ENCODE measurements at regions not wholly inside any gene's neighbourhood (a gene's known extent, or its start where the extent isn't known, plus 50 kb on each side); places are given as distances from the start of the nearest gene placed in this dataset.

- Histone ChIP-seq H3K4me1 (ENCODE audit: control insufficient read depth in 1 of 2, insufficient read depth in 2 of 2, low read length in 2 of 2) (no peaks in the 10 kb centered on the region), H3K9me3 (ENCODE audit: control insufficient read depth in 1 of 2, low read length in 2 of 2) (no peaks in the 10 kb centered on the region), H3K27ac (ENCODE audit: low read depth, low read length) (no peak overlapping the region), H3K4me3 (ENCODE audit: low read depth in 1 of 2, low read length in 2 of 2) (no peak overlapping the region), H3K27me3 (ENCODE audit: control insufficient read depth in 1 of 2, insufficient read depth in 2 of 2, low read length in 2 of 2) (no peaks in the 10 kb centered on the region), H3K9ac (ENCODE audit: low read depth in 1 of 2, low read length in 2 of 2) (no peak overlapping the region), H3K36me3 (ENCODE audit: control insufficient read depth in 1 of 2, insufficient read depth in 2 of 2, low read length in 2 of 2) (no peaks in the 10 kb centered on the region)
Measured at GRCh38 chr10:21021843-21022594, 124.9 kb upstream of the NEBL start.

- no peak overlapping the region for H3K4me3 ChIP-seq (ENCODE audit: low read depth in 1 of 2, low read length in 2 of 2)
- H3K36me3 ChIP-seq (ENCODE audit: control insufficient read depth in 1 of 2, insufficient read depth in 2 of 2, low read length in 2 of 2): no peaks in the 10 kb centered on the region
- H3K27me3 ChIP-seq (ENCODE audit: control insufficient read depth in 1 of 2, insufficient read depth in 2 of 2, low read length in 2 of 2): no peaks in the 10 kb centered on the region
- no peak overlapping the region for H3K9ac ChIP-seq (ENCODE audit: low read depth in 1 of 2, low read length in 2 of 2)
- no peaks in the 10 kb centered on the region for H3K9me3 ChIP-seq (ENCODE audit: control insufficient read depth in 1 of 2, low read length in 2 of 2)
- H3K4me1 ChIP-seq (ENCODE audit: control insufficient read depth in 1 of 2, insufficient read depth in 2 of 2, low read length in 2 of 2): no peaks in the 10 kb centered on the region
- no peak overlapping the region for H3K27ac ChIP-seq (ENCODE audit: low read depth, low read length)
Measured at GRCh38 chr10:21021231-21021630, 124.1 kb upstream of the NEBL start.

GRCh38 chr10:21020545-21020944 lies 123.4 kb upstream of the NEBL start:
- Histone ChIP-seq H3K27ac (ENCODE audit: low read depth, low read length) (no peak overlapping the region), H3K4me1 (ENCODE audit: control insufficient read depth in 1 of 2, insufficient read depth in 2 of 2, low read length in 2 of 2) (no peaks in the 10 kb centered on the region), H3K9ac (ENCODE audit: low read depth in 1 of 2, low read length in 2 of 2) (no peak overlapping the region), H3K4me3 (ENCODE audit: low read depth in 1 of 2, low read length in 2 of 2) (no peak overlapping the region), H3K27me3 (ENCODE audit: control insufficient read depth in 1 of 2, insufficient read depth in 2 of 2, low read length in 2 of 2) (no peaks in the 10 kb centered on the region), H3K36me3 (ENCODE audit: control insufficient read depth in 1 of 2, insufficient read depth in 2 of 2, low read length in 2 of 2) (no peaks in the 10 kb centered on the region), H3K9me3 (ENCODE audit: control insufficient read depth in 1 of 2, low read length in 2 of 2) (no peaks in the 10 kb centered on the region)

GRCh38 chr10:21019436-21019835 lies 122.3 kb upstream of the NEBL start:
- Histone ChIP-seq H3K27ac (ENCODE audit: low read depth, low read length) (no peak overlapping the region), H3K4me1 (ENCODE audit: control insufficient read depth in 1 of 2, insufficient read depth in 2 of 2, low read length in 2 of 2) (no peaks in the 10 kb centered on the region), H3K36me3 (ENCODE audit: control insufficient read depth in 1 of 2, insufficient read depth in 2 of 2, low read length in 2 of 2) (no peaks in the 10 kb centered on the region), H3K9me3 (ENCODE audit: control insufficient read depth in 1 of 2, low read length in 2 of 2) (no peaks in the 10 kb centered on the region), H3K27me3 (ENCODE audit: control insufficient read depth in 1 of 2, insufficient read depth in 2 of 2, low read length in 2 of 2) (no peaks in the 10 kb centered on the region), H3K9ac (ENCODE audit: low read depth in 1 of 2, low read length in 2 of 2) (no peak overlapping the region), H3K4me3 (ENCODE audit: low read depth in 1 of 2, low read length in 2 of 2) (no peak overlapping the region)

GRCh38 chr10:21015851-21016250 lies 118.7 kb upstream of the NEBL start:
- Histone ChIP-seq H3K36me3 (ENCODE audit: control insufficient read depth in 1 of 2, insufficient read depth in 2 of 2, low read length in 2 of 2) (no peaks in the 10 kb centered on the region), H3K27me3 (ENCODE audit: control insufficient read depth in 1 of 2, insufficient read depth in 2 of 2, low read length in 2 of 2) (no peaks in the 10 kb centered on the region), H3K9me3 (ENCODE audit: control insufficient read depth in 1 of 2, low read length in 2 of 2) (no peaks in the 10 kb centered on the region), H3K27ac (ENCODE audit: low read depth, low read length) (no peak overlapping the region), H3K9ac (ENCODE audit: low read depth in 1 of 2, low read length in 2 of 2) (no peak overlapping the region), H3K4me3 (ENCODE audit: low read depth in 1 of 2, low read length in 2 of 2) (no peak overlapping the region), H3K4me1 (ENCODE audit: control insufficient read depth in 1 of 2, insufficient read depth in 2 of 2, low read length in 2 of 2) (no peaks in the 10 kb centered on the region)

- H3K36me3 ChIP-seq (ENCODE audit: control insufficient read depth in 1 of 2, insufficient read depth in 2 of 2, low read length in 2 of 2): no peaks in the 10 kb centered on the region
- no peaks in the 10 kb centered on the region for H3K9me3 ChIP-seq (ENCODE audit: control insufficient read depth in 1 of 2, low read length in 2 of 2)
- H3K9ac ChIP-seq (ENCODE audit: low read depth in 1 of 2, low read length in 2 of 2): no peak overlapping the region
- no peaks in the 10 kb centered on the region for H3K27me3 ChIP-seq (ENCODE audit: control insufficient read depth in 1 of 2, insufficient read depth in 2 of 2, low read length in 2 of 2)
- H3K27ac ChIP-seq (ENCODE audit: low read depth, low read length): no peak overlapping the region
- no peak overlapping the region for H3K4me3 ChIP-seq (ENCODE audit: low read depth in 1 of 2, low read length in 2 of 2)
- H3K4me1 ChIP-seq (ENCODE audit: control insufficient read depth in 1 of 2, insufficient read depth in 2 of 2, low read length in 2 of 2): no peaks in the 10 kb centered on the region
Measured at GRCh38 chr10:21014141-21014540, 117.0 kb upstream of the NEBL start.

GRCh38 chr10:21011433-21012018 lies 114.4 kb upstream of the NEBL start:
- H3K36me3 ChIP-seq (ENCODE audit: control insufficient read depth in 1 of 2, insufficient read depth in 2 of 2, low read length in 2 of 2): no peaks in the 10 kb centered on the region
- H3K9ac ChIP-seq (ENCODE audit: low read depth in 1 of 2, low read length in 2 of 2): no peak overlapping the region

GRCh38 chr10:21010615-21011014 lies 113.5 kb upstream of the NEBL start:
- Histone ChIP-seq H3K9me3 (ENCODE audit: control insufficient read depth in 1 of 2, low read length in 2 of 2) (no peaks in the 10 kb centered on the region), H3K36me3 (ENCODE audit: control insufficient read depth in 1 of 2, insufficient read depth in 2 of 2, low read length in 2 of 2) (no peaks in the 10 kb centered on the region), H3K27me3 (ENCODE audit: control insufficient read depth in 1 of 2, insufficient read depth in 2 of 2, low read length in 2 of 2) (no peaks in the 10 kb centered on the region), H3K4me3 (ENCODE audit: low read depth in 1 of 2, low read length in 2 of 2) (no peak overlapping the region), H3K4me1 (ENCODE audit: control insufficient read depth in 1 of 2, insufficient read depth in 2 of 2, low read length in 2 of 2) (no peaks in the 10 kb centered on the region), H3K27ac (ENCODE audit: low read depth, low read length) (no peak overlapping the region), H3K9ac (ENCODE audit: low read depth in 1 of 2, low read length in 2 of 2) (no peak overlapping the region)

More at GRCh38 chr10:21011433-21012018, 114.4 kb upstream of the NEBL start:
- no peaks in the 10 kb centered on the region for H3K27me3 ChIP-seq (ENCODE audit: control insufficient read depth in 1 of 2, insufficient read depth in 2 of 2, low read length in 2 of 2)
- no peak overlapping the region for H3K4me3 ChIP-seq (ENCODE audit: low read depth in 1 of 2, low read length in 2 of 2)
- no peaks in the 10 kb centered on the region for H3K9me3 ChIP-seq (ENCODE audit: control insufficient read depth in 1 of 2, low read length in 2 of 2)
- no peak overlapping the region for H3K27ac ChIP-seq (ENCODE audit: low read depth, low read length)
- H3K4me1 ChIP-seq (ENCODE audit: control insufficient read depth in 1 of 2, insufficient read depth in 2 of 2, low read length in 2 of 2): no peaks in the 10 kb centered on the region

- Histone ChIP-seq H3K36me3 (ENCODE audit: control insufficient read depth in 1 of 2, insufficient read depth in 2 of 2, low read length in 2 of 2) (no peaks in the 10 kb centered on the region), H3K9ac (ENCODE audit: low read depth in 1 of 2, low read length in 2 of 2) (no peak overlapping the region), H3K27me3 (ENCODE audit: control insufficient read depth in 1 of 2, insufficient read depth in 2 of 2, low read length in 2 of 2) (no peaks in the 10 kb centered on the region), H3K4me1 (ENCODE audit: control insufficient read depth in 1 of 2, insufficient read depth in 2 of 2, low read length in 2 of 2) (no peaks in the 10 kb centered on the region), H3K9me3 (ENCODE audit: control insufficient read depth in 1 of 2, low read length in 2 of 2) (no peaks in the 10 kb centered on the region), H3K27ac (ENCODE audit: low read depth, low read length) (no peak overlapping the region), H3K4me3 (ENCODE audit: low read depth in 1 of 2, low read length in 2 of 2) (no peak overlapping the region)
Measured at GRCh38 chr10:21003240-21003822, 106.2 kb upstream of the NEBL start.

- Histone ChIP-seq H3K36me3 (ENCODE audit: control insufficient read depth in 1 of 2, insufficient read depth in 2 of 2, low read length in 2 of 2) (no peaks in the 10 kb centered on the region), H3K27ac (ENCODE audit: low read depth, low read length) (no peak overlapping the region), H3K9ac (ENCODE audit: low read depth in 1 of 2, low read length in 2 of 2) (no peak overlapping the region), H3K27me3 (ENCODE audit: control insufficient read depth in 1 of 2, insufficient read depth in 2 of 2, low read length in 2 of 2) (no peaks in the 10 kb centered on the region), H3K4me1 (ENCODE audit: control insufficient read depth in 1 of 2, insufficient read depth in 2 of 2, low read length in 2 of 2) (no peaks in the 10 kb centered on the region), H3K9me3 (ENCODE audit: control insufficient read depth in 1 of 2, low read length in 2 of 2) (no peaks in the 10 kb centered on the region), H3K4me3 (ENCODE audit: low read depth in 1 of 2, low read length in 2 of 2) (no peak overlapping the region)
Measured at GRCh38 chr10:21002091-21002878, 105.2 kb upstream of the NEBL start.

Data from duodenal mucosa (tissue), 2 donors.